SIG-M5 treated with dmso at 0.1 percent for 504 hours (cell line): ENCODE measurements at regions not wholly inside any gene's neighbourhood (a gene's known extent, or its start where the extent isn't known, plus 50 kb on each side); places are given as distances from the start of the nearest gene placed in this dataset.
"Not testable (repeated sequence)": the region's sequence is repeated elsewhere in the genome, so short reads cannot be mapped to it uniquely, and the experiment has no call there.

Source experiments
- DNase-seq: peaks from one replicate; lab custom pipeline; 2025; ENCODE audit not compliant: unreplicated experiment; lab: John Stamatoyannopoulos, UW

DNA sequence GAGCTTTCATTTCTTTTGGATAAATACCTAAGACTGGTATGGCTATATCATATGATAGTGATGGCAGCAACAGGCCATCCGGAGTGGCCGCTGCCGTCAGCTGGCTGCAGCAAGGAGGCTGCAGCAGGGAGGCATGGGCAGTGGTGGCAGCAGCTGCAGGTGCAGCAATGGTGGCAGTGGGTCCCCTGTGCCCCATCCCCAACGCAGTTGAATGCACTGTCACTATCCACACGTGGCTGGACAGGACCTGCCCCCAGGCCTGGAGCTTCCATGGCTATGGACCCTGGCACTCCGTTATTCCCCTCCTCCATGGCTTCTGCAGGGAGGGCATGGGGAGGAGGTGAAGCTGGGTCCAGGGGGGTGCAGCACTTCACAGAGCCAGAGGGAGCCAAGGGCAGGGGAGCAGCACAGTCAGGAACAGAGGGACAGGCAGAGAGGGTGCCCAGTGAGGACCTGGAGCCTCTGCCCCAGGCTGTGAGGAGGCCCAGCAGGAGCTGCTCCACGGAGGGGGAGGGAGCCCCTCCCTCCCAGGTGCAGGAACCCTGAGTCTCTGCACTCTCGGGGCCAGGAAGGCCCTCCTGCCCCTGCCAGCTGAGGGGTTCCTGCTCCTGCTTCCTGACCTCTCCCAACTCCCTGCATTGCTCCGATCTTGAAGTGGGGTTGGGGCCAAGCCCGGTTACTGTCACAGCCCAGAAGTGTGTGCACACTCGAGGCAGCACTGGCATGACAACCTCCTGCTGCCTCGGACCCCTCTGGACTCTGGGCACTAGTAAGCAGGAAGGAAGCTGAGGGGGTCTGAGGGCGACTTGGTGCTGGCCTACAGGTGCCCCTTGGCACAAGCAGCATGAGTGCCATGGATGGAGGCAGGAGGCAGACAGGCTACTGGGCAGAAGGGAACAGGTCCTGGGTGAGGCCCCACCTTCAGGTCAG is 466.3 kb downstream of the GUCY1A2 start:
- no peak for DNase-seq

DNA sequence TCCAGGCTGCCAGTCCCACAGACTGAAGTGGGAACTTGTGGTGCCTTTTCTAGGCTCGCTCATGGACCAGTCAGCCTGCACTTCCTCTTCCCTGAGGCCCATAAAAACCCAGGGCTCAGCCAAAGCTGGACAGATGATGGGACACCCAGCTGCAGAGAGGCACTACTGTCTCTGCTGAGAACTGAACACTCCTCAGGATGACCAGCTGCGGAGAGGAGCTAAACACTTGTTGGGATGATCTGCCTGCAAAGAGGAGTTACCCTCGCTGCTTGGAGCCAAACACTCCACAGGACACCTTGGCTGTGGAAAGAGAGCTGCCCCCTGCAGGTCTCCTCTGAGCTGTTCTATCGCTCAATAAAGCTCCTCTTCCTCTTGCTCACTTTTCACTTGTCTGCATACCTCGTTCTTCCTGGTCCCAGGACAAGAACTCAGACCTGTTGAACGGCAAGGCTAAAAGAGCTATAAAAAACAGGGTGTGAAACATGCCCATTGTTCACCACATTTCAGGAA is 465.5 kb downstream of the GUCY1A2 start:
- DNase-seq, result no peak

- no peak for DNase-seq
These were observed 465.0 kb downstream of the GUCY1A2 start for GRCh38 chr11:106553304-106553703.

- not testable (repeated sequence) for DNase-seq
These were observed 462.6 kb downstream of the GUCY1A2 start for GRCh38 chr11:106555566-106556250.

GRCh38 chr11:106565326-106565725 is 452.9 kb downstream of the GUCY1A2 start:
- DNase-seq, result no peak

DNA sequence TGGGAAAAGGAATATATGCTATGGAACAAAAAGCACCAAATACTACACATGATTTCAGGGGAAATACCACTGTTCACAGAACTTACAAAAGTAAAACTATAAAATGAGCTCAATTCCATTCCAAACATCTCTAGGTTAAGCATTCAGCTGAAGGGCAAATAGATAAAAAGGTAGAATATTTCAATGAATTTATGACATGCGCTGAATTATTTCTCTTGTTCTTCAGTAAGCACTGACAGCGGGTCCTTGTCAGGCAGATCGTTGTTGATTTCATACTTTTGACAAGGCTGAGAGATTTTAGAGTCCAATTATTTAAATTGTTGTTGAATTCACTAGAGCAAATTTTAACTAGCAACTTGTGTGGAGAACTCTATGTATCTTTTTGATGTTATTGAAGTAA is 449.6 kb downstream of the GUCY1A2 start:
- no peak for DNase-seq

GRCh38 chr11:106577384-106577783 is 440.9 kb downstream of the GUCY1A2 start:
- DNase-seq, result not testable (repeated sequence)

- DNase-seq, result no peak
These were observed 436.9 kb downstream of the GUCY1A2 start for GRCh38 chr11:106581399-106581798.

DNA sequence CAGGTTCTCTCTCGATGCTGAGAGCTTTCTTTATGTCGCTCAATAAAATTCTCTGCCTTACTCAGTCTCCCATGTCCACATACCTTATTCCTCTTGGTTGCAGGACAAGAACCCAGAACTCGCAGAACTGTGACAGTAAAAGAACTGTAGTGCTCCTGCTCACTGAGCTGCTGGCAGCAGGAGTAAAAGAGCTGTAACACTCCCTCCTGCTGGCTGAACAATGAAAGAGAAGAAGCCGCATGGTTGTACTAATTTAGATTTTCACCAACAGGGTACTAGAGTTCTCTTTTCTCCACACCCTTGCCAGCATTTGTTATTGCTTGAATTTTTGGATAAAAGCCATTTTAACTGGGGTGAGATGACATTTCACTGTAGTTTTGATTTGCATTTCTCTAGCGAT is 433.2 kb downstream of the GUCY1A2 start:
- no peak for DNase-seq

GRCh38 chr11:106594751-106595351 is 423.4 kb downstream of the GUCY1A2 start:
- no peak for DNase-seq

- DNase-seq, result no peak
These were observed 416.5 kb downstream of the GUCY1A2 start for GRCh38 chr11:106601684-106602297.

- DNase-seq, result no peak
These were observed 409.6 kb downstream of the GUCY1A2 start for GRCh38 chr11:106608677-106609076.

- DNase-seq, result no peak
These were observed 404.0 kb downstream of the GUCY1A2 start for GRCh38 chr11:106614262-106614661.

DNA sequence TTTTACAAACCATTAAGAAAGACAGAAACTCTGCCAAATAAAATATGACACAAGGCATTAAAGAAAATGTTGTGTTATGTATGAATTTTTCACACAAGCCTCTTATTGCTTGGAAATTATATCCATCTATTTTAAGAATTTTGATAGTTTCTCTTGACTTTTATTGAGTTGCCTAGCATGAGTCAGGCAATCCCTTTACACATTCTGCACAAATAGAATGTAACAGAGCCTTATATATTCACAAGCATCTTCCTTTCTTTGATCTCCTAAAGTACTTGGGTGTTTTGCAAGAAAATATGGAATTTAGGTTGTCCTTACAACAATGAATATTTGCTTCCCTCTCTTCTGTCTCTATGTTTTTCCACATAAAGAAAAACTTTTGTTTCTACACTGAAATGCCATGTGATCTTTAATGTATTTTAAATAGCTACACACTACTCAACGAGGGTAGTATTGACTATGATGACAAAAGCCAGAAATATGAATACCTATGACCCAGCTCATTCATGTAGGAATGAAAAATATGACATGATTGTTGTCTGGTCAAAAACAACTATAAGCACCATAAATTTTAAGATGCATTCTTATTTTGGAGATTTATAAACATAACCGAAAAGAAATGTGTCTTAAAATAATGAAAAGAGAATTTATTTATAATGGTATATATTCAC is 398.8 kb downstream of the GUCY1A2 start:
- DNase-seq, result no peak

DNA sequence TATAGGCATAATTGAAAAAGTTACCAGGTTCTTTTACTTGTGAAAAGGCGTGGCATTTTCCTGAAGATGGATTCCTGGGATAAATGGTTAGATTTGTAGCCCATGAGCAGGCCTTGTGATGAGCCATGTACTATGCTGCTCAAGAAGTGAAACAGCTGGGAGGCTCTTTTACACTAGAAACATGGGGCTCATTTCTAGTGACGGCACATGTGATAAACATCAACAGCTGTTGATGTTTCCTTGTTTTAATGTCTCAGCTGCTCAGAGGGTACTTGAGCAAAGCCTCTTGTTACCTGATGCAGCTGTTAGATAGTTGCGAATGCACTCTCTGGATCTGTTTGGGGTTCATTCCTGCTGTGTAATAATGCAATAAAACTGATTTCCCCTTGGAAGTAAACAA is 396.8 kb downstream of the GUCY1A2 start:
- no peak for DNase-seq
